Fibroblast of lung (primary cell): ENCODE measurements at regions not wholly inside any gene's neighbourhood (a gene's known extent, or its start where the extent isn't known, plus 50 kb on each side); places are given as distances from the start of the nearest gene placed in this dataset.
A peak's percentile ranks its signal among the peaks of the same experiment; 100 is the strongest.

Experiments
- DNase-seq, 2 donors: peaks; one replicate each; pipeline versions ENCODE4 v3.0.0 to v3.0.0-alpha.2; 2010; ENCODE audit warnings: low read depth in 2 of 2
- H2AFZ ChIP-seq: 2 replicates; pipeline ENCODE4 v1.5.1; 2012; ENCODE audit warnings: low read length, control low read depth, inconsistent platforms
- H3K27ac ChIP-seq: 2 replicates; pipeline ENCODE4 v1.5.1; 2011; ENCODE audit warnings: low read length, control low read depth; ENCODE audit not compliant: insufficient read depth
- H3K27me3 ChIP-seq: 2 replicates; pipeline ENCODE4 v1.5.1; 2011; ENCODE audit warnings: mild to moderate bottlenecking, low read length; ENCODE audit not compliant: control insufficient read depth, insufficient read depth
- H3K36me3 ChIP-seq: 2 replicates; pipeline ENCODE4 v1.5.1; 2011; ENCODE audit warnings: low read length; ENCODE audit not compliant: control insufficient read depth, insufficient read depth
- H3K4me1 ChIP-seq: 2 replicates; pipeline ENCODE4 v1.5.1; 2011; ENCODE audit warnings: low read length; ENCODE audit not compliant: control insufficient read depth, insufficient read depth; ENCODE audit errors: extremely low read depth
- H3K4me2 ChIP-seq: 2 replicates; pipeline ENCODE4 v1.5.1; 2011; ENCODE audit warnings: low read length, control low read depth; ENCODE audit not compliant: insufficient read depth; ENCODE audit errors: extremely low read depth
- H3K4me3 ChIP-seq, 4 experiments: fragments of 200-600 bp in 1 of 4; sonication (generic) in 1 of 4; replicated peaks in 1 of 4; 2 replicates each; pipeline ENCODE4 v1.5.1; 2011 to 2016; ENCODE audit warnings: low read length in 4 of 4, low read depth in 3 of 4, mild to moderate bottlenecking in 3 of 4, control low read depth in 2 of 4, inconsistent platforms in 1 of 4, mixed read lengths in 1 of 4; ENCODE audit not compliant: insufficient read depth in 1 of 4; ENCODE audit errors: control extremely low read depth in 1 of 4
- H3K79me2 ChIP-seq: 2 replicates; pipeline ENCODE4 v1.5.1; 2012; ENCODE audit warnings: mild to moderate bottlenecking, low read length, inconsistent platforms; ENCODE audit not compliant: control insufficient read depth, insufficient read depth
- H3K9ac ChIP-seq: 2 replicates; pipeline ENCODE4 v1.5.1; 2011; ENCODE audit warnings: mild to moderate bottlenecking, low read length, control low read depth; ENCODE audit not compliant: insufficient read depth
- H3K9me3 ChIP-seq: 2 replicates; pipeline ENCODE4 v1.5.1; 2012; ENCODE audit warnings: low read depth, low read length; ENCODE audit not compliant: control insufficient read depth, insufficient read depth
- H4K20me1 ChIP-seq: 2 replicates; pipeline ENCODE4 v1.5.1; 2011; ENCODE audit warnings: low read length; ENCODE audit not compliant: control insufficient read depth, insufficient read depth; ENCODE audit errors: extremely low read depth
- CTCF ChIP-seq, 2 donors: IDR thresholded peaks in 1 of 2; conservative IDR thresholded peaks in 1 of 2; 1 replicate in 1 of 2; 2 replicates in 1 of 2; pipeline ENCODE4 v1.5.1; 2011 to 2012; ENCODE audit warnings: low read length in 2 of 2, control low read depth in 1 of 2, inconsistent platforms in 1 of 2, low read depth in 1 of 2, mild to moderate bottlenecking in 1 of 2
- EZH2 ChIP-seq: IDR thresholded peaks from 2 replicates; pipeline ENCODE4 v1.5.1; 2012; ENCODE audit warnings: low read length, control low read depth, mild to moderate bottlenecking; ENCODE audit errors: missing control alignments

- Histone ChIP-seq H3K36me3 (no peaks in the 10 kb centered on the region), H3K4me3 (no peak overlapping the region), H3K9ac (no peak overlapping the region), H3K4me2 (no peak overlapping the region), H3K79me2 (no peaks in the 10 kb centered on the region), H3K4me1 (peaks cover 15% of the 10 kb centered on the region), H3K27me3 (no peaks in the 10 kb centered on the region), H2AFZ (no peak overlapping the region), H3K9me3 (no peaks in the 10 kb centered on the region), H4K20me1 (no peaks in the 10 kb centered on the region), H3K27ac (peak overlapping the region; percentile 6)
- TF ChIP-seq CTCF (conservative IDR thresholded peaks at IDR 0.05 in 1 of 2, IDR thresholded peaks at IDR 0.05 in 1 of 2; ENCODE audit: low read depth in 1 of 2, low read length in 2 of 2) (no peak), EZH2 (no peak)
- no peak for DNase-seq
Observed at GRCh38 chr9:107706701-107707427, 217.3 kb upstream of the KLF4 start.

GRCh38 chr9:107705521-107705920 is 216.0 kb upstream of the KLF4 start:
- Histone ChIP-seq H3K9me3 (no peaks in the 10 kb centered on the region), H3K4me2 (no peak overlapping the region), H3K4me1 (peaks cover 8% of the 10 kb centered on the region), H3K27me3 (no peaks in the 10 kb centered on the region), H3K36me3 (no peaks in the 10 kb centered on the region), H2AFZ (no peak overlapping the region), H3K79me2 (no peaks in the 10 kb centered on the region), H3K27ac (no peak overlapping the region), H3K9ac (no peak overlapping the region), H4K20me1 (no peaks in the 10 kb centered on the region), H3K4me3 (no peak overlapping the region)
- peak in 1 of 2 donors; percentile 30 for DNase-seq
- TF ChIP-seq CTCF (conservative IDR thresholded peaks at IDR 0.05 in 1 of 2, IDR thresholded peaks at IDR 0.05 in 1 of 2; ENCODE audit: low read depth in 1 of 2, low read length in 2 of 2) (no peak), EZH2 (no peak)

- no peak for TF ChIP-seq EZH2
- TF ChIP-seq CTCF (conservative IDR thresholded peaks at IDR 0.05 in 1 of 2, IDR thresholded peaks at IDR 0.05 in 1 of 2; ENCODE audit: low read depth in 1 of 2, low read length in 2 of 2) = no peak
- Histone ChIP-seq H4K20me1 (no peaks in the 10 kb centered on the region), H3K79me2 (no peaks in the 10 kb centered on the region), H3K27me3 (no peaks in the 10 kb centered on the region), H2AFZ (no peak overlapping the region), H3K9ac (no peak overlapping the region), H3K4me2 (no peak overlapping the region), H3K27ac (no peak overlapping the region), H3K4me3 (no peak overlapping the region), H3K36me3 (no peaks in the 10 kb centered on the region), H3K9me3 (no peaks in the 10 kb centered on the region), H3K4me1 (peaks cover 8% of the 10 kb centered on the region)
- DNase-seq = peak in 1 of 2 donors; percentile 42
Observed at GRCh38 chr9:107704774-107705173, 215.2 kb upstream of the KLF4 start.
